ENCODE measurements at regions not wholly inside any gene's neighbourhood (a gene's known extent, or its start where the extent isn't known, plus 50 kb on each side); places are given as distances from the start of the nearest gene placed in this dataset.
"Not testable (repeated sequence)": the region's sequence is repeated elsewhere in the genome, so short reads cannot be mapped to it uniquely, and the experiment has no call there.

- Histone ChIP-seq H3K4me1 (ENCODE audit: control insufficient read depth in 2 of 2, insufficient read depth in 2 of 2, low read length in 2 of 2) (no peaks in the 10 kb centered on the region), H3K36me3 (ENCODE audit: control insufficient read depth in 2 of 2, insufficient read depth in 2 of 2, low read length in 1 of 2) (no peaks in the 10 kb centered on the region), H3K27ac (ENCODE audit: low read depth in 1 of 2, low read length in 1 of 2) (no peak overlapping the region), H3K27me3 (ENCODE audit: control insufficient read depth in 2 of 2, insufficient read depth in 1 of 2, low read length in 1 of 2) (no peaks in the 10 kb centered on the region), H3K4me3 (ENCODE audit: low read length in 2 of 2) (no peak overlapping the region), H3K9me3 (ENCODE audit: control insufficient read depth in 2 of 2, insufficient read depth in 1 of 2, low read length in 1 of 2) (no peaks in the 10 kb centered on the region)
- DNase-seq (ENCODE audit: low read depth in 6 of 9, low spot score in 9 of 9): peak in 3 of 9 donors; percentile 9 to 26 (median 9)
- 97% methylated on average over 3 of the region's 3 CpGs for WGBS
These were observed 89.1 kb upstream of the ZDHHC17 start for GRCh38 chr12:76674669-76675315.

- not testable (repeated sequence) for H3K36me3 ChIP-seq (ENCODE audit: control insufficient read depth in 2 of 2, insufficient read depth in 2 of 2, low read length in 1 of 2); H3K4me3 ChIP-seq (ENCODE audit: low read length in 2 of 2)
- 95% methylated on average over 4 of the region's 4 CpGs for WGBS
These were observed 87.7 kb upstream of the ZDHHC17 start for GRCh38 chr12:76676261-76676660.

GRCh38 chr12:76678992-76679391 lies 84.9 kb upstream of the ZDHHC17 start:
- no peaks in the 10 kb centered on the region for H3K27me3 ChIP-seq (ENCODE audit: control insufficient read depth in 2 of 2, insufficient read depth in 1 of 2, low read length in 1 of 2)
- no peaks in the 10 kb centered on the region for H3K4me1 ChIP-seq (ENCODE audit: control insufficient read depth in 2 of 2, insufficient read depth in 2 of 2, low read length in 2 of 2)
- no peaks in the 10 kb centered on the region for H3K36me3 ChIP-seq (ENCODE audit: control insufficient read depth in 2 of 2, insufficient read depth in 2 of 2, low read length in 1 of 2)
- DNase-seq (ENCODE audit: low read depth in 6 of 9, low spot score in 9 of 9): no peak
- H3K4me3 ChIP-seq (ENCODE audit: low read length in 2 of 2): no peak overlapping the region
- H3K9me3 ChIP-seq (ENCODE audit: control insufficient read depth in 2 of 2, insufficient read depth in 1 of 2, low read length in 1 of 2): no peaks in the 10 kb centered on the region
- 97% methylated on average over 2 of the region's 2 CpGs for WGBS
- no peak overlapping the region for H3K27ac ChIP-seq (ENCODE audit: low read depth in 1 of 2, low read length in 1 of 2)

More at GRCh38 chr12:76676261-76676660, 87.7 kb upstream of the ZDHHC17 start:
- H3K27ac ChIP-seq (ENCODE audit: low read depth in 1 of 2, low read length in 1 of 2); H3K27me3 ChIP-seq (ENCODE audit: control insufficient read depth in 2 of 2, insufficient read depth in 1 of 2, low read length in 1 of 2); H3K9me3 ChIP-seq (ENCODE audit: control insufficient read depth in 2 of 2, insufficient read depth in 1 of 2, low read length in 1 of 2); H3K4me1 ChIP-seq (ENCODE audit: control insufficient read depth in 2 of 2, insufficient read depth in 2 of 2, low read length in 2 of 2); DNase-seq (ENCODE audit: low read depth in 6 of 9, low spot score in 9 of 9): not testable (repeated sequence)

- Histone ChIP-seq H3K4me1 (ENCODE audit: control insufficient read depth in 2 of 2, insufficient read depth in 2 of 2, low read length in 2 of 2) (no peaks in the 10 kb centered on the region), H3K27me3 (ENCODE audit: control insufficient read depth in 2 of 2, insufficient read depth in 1 of 2, low read length in 1 of 2) (no peaks in the 10 kb centered on the region), H3K36me3 (ENCODE audit: control insufficient read depth in 2 of 2, insufficient read depth in 2 of 2, low read length in 1 of 2) (no peaks in the 10 kb centered on the region), H3K4me3 (ENCODE audit: low read length in 2 of 2) (no peak overlapping the region), H3K9me3 (ENCODE audit: control insufficient read depth in 2 of 2, insufficient read depth in 1 of 2, low read length in 1 of 2) (no peaks in the 10 kb centered on the region), H3K27ac (ENCODE audit: low read depth in 1 of 2, low read length in 1 of 2) (no peak overlapping the region)
- 58% methylated on average over 1 of the region's 1 CpG for WGBS
- DNase-seq (ENCODE audit: low read depth in 6 of 9, low spot score in 9 of 9): no peak
These were observed 84.1 kb upstream of the ZDHHC17 start for GRCh38 chr12:76679778-76680177.

GRCh38 chr12:76680940-76681339 lies 83.0 kb upstream of the ZDHHC17 start:
- H3K27ac ChIP-seq (ENCODE audit: low read depth in 1 of 2, low read length in 1 of 2): no peak overlapping the region

GRCh38 chr12:76685246-76685678 lies 78.7 kb upstream of the ZDHHC17 start:
- H3K9me3 ChIP-seq (ENCODE audit: control insufficient read depth in 2 of 2, insufficient read depth in 1 of 2, low read length in 1 of 2): no peaks in the 10 kb centered on the region
- peaks cover 0 to 3% of the 10 kb centered on the region in 2 donors for H3K4me1 ChIP-seq (ENCODE audit: control insufficient read depth in 2 of 2, insufficient read depth in 2 of 2, low read length in 2 of 2)
- H3K27ac ChIP-seq (ENCODE audit: low read depth in 1 of 2, low read length in 1 of 2): no peak overlapping the region
- DNase-seq (ENCODE audit: low read depth in 6 of 9, low spot score in 9 of 9): peak in 5 of 9 donors; percentile 10 to 51 (median 22)
- no peak overlapping the region for H3K4me3 ChIP-seq (ENCODE audit: low read length in 2 of 2)
- H3K36me3 ChIP-seq (ENCODE audit: control insufficient read depth in 2 of 2, insufficient read depth in 2 of 2, low read length in 1 of 2): no peaks in the 10 kb centered on the region
- WGBS: 6% methylated on average over 5 of the region's 5 CpGs
- H3K27me3 ChIP-seq (ENCODE audit: control insufficient read depth in 2 of 2, insufficient read depth in 1 of 2, low read length in 1 of 2): no peaks in the 10 kb centered on the region

More at GRCh38 chr12:76680940-76681339, 83.0 kb upstream of the ZDHHC17 start:
- Histone ChIP-seq H3K9me3 (ENCODE audit: control insufficient read depth in 2 of 2, insufficient read depth in 1 of 2, low read length in 1 of 2) (no peaks in the 10 kb centered on the region), H3K27me3 (ENCODE audit: control insufficient read depth in 2 of 2, insufficient read depth in 1 of 2, low read length in 1 of 2) (no peaks in the 10 kb centered on the region), H3K4me1 (ENCODE audit: control insufficient read depth in 2 of 2, insufficient read depth in 2 of 2, low read length in 2 of 2) (peaks cover 0 to 3% of the 10 kb centered on the region in 2 donors), H3K4me3 (ENCODE audit: low read length in 2 of 2) (no peak overlapping the region), H3K36me3 (ENCODE audit: control insufficient read depth in 2 of 2, insufficient read depth in 2 of 2, low read length in 1 of 2) (no peaks in the 10 kb centered on the region)
- no peak for DNase-seq (ENCODE audit: low read depth in 6 of 9, low spot score in 9 of 9)
- WGBS: 98% methylated on average over 2 of the region's 2 CpGs

- DNase-seq (ENCODE audit: low read depth in 6 of 9, low spot score in 9 of 9): no peak
- WGBS: 73% methylated on average over 3 of the region's 3 CpGs
These were observed 75.9 kb upstream of the ZDHHC17 start for GRCh38 chr12:76687981-76688380.

GRCh38 chr12:76688631-76689030 lies 75.3 kb upstream of the ZDHHC17 start:
- WGBS: 95% methylated on average over 2 of the region's 2 CpGs
- Histone ChIP-seq H3K4me1 (ENCODE audit: control insufficient read depth in 2 of 2, insufficient read depth in 2 of 2, low read length in 2 of 2) (peaks cover 0 to 3% of the 10 kb centered on the region in 2 donors), H3K36me3 (ENCODE audit: control insufficient read depth in 2 of 2, insufficient read depth in 2 of 2, low read length in 1 of 2) (no peaks in the 10 kb centered on the region), H3K27ac (ENCODE audit: low read depth in 1 of 2, low read length in 1 of 2) (no peak overlapping the region), H3K27me3 (ENCODE audit: control insufficient read depth in 2 of 2, insufficient read depth in 1 of 2, low read length in 1 of 2) (no peaks in the 10 kb centered on the region), H3K9me3 (ENCODE audit: control insufficient read depth in 2 of 2, insufficient read depth in 1 of 2, low read length in 1 of 2) (no peaks in the 10 kb centered on the region), H3K4me3 (ENCODE audit: low read length in 2 of 2) (no peak overlapping the region)
- no peak for DNase-seq (ENCODE audit: low read depth in 6 of 9, low spot score in 9 of 9)

More at GRCh38 chr12:76687981-76688380, 75.9 kb upstream of the ZDHHC17 start:
- H3K36me3 ChIP-seq (ENCODE audit: control insufficient read depth in 2 of 2, insufficient read depth in 2 of 2, low read length in 1 of 2): no peaks in the 10 kb centered on the region
- H3K27me3 ChIP-seq (ENCODE audit: control insufficient read depth in 2 of 2, insufficient read depth in 1 of 2, low read length in 1 of 2): no peaks in the 10 kb centered on the region
- peak overlapping the region in 1 of 2 donors; percentile 20 for H3K27ac ChIP-seq (ENCODE audit: low read depth in 1 of 2, low read length in 1 of 2)
- H3K4me3 ChIP-seq (ENCODE audit: low read length in 2 of 2): no peak overlapping the region
- H3K9me3 ChIP-seq (ENCODE audit: control insufficient read depth in 2 of 2, insufficient read depth in 1 of 2, low read length in 1 of 2): no peaks in the 10 kb centered on the region
- peaks cover 0 to 3% of the 10 kb centered on the region in 2 donors for H3K4me1 ChIP-seq (ENCODE audit: control insufficient read depth in 2 of 2, insufficient read depth in 2 of 2, low read length in 2 of 2)

- Histone ChIP-seq H3K4me1 (ENCODE audit: control insufficient read depth in 2 of 2, insufficient read depth in 2 of 2, low read length in 2 of 2) (no peaks in the 10 kb centered on the region), H3K27ac (ENCODE audit: low read depth in 1 of 2, low read length in 1 of 2) (no peak overlapping the region), H3K4me3 (ENCODE audit: low read length in 2 of 2) (no peak overlapping the region), H3K9me3 (ENCODE audit: control insufficient read depth in 2 of 2, insufficient read depth in 1 of 2, low read length in 1 of 2) (no peaks in the 10 kb centered on the region), H3K36me3 (ENCODE audit: control insufficient read depth in 2 of 2, insufficient read depth in 2 of 2, low read length in 1 of 2) (no peaks in the 10 kb centered on the region), H3K27me3 (ENCODE audit: control insufficient read depth in 2 of 2, insufficient read depth in 1 of 2, low read length in 1 of 2) (no peaks in the 10 kb centered on the region)
- WGBS: 95% methylated on average over 6 of the region's 6 CpGs
- no peak for DNase-seq (ENCODE audit: low read depth in 6 of 9, low spot score in 9 of 9)
These were observed 72.8 kb upstream of the ZDHHC17 start for GRCh38 chr12:76690921-76691700.

All from thymus (tissue), 11 donors.